ENCODE measurements at regions not wholly inside any gene's neighbourhood (a gene's known extent, or its start where the extent isn't known, plus 50 kb on each side); places are given as distances from the start of the nearest gene placed in this dataset.

GRCh38 chr11:27187848-27188621 lies 147.4 kb downstream of the BBOX1 start:
- DNase-seq: no peak

GRCh38 chr11:27187075-27187847 lies 146.6 kb downstream of the BBOX1 start:
- no peak for DNase-seq

DNA sequence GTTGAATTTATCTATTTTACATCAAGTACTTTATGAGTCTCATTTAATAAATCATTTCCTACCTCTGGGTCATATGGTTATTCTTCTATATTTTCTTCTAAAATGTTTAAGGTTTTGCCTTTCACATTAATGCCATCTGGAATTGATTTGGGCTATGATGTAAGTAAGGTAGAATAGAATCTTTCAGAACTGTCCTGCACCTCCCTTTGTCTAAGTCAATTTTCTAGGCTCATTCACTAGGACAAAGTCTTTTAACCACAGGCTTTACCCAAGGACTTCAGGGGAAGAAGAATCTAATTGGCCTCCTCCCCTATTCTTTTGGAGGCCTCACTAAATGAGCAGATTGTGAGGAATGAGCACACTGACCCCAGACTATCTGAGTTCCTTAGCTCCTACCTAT lies 146.0 kb downstream of the BBOX1 start:
- DNase-seq: no peak

- DNase-seq: no peak
These were observed 144.1 kb downstream of the BBOX1 start for GRCh38 chr11:27184458-27185312.

GRCh38 chr11:27183672-27184457 lies 143.2 kb downstream of the BBOX1 start:
- DNase-seq: peak; percentile 24 to 55

DNA sequence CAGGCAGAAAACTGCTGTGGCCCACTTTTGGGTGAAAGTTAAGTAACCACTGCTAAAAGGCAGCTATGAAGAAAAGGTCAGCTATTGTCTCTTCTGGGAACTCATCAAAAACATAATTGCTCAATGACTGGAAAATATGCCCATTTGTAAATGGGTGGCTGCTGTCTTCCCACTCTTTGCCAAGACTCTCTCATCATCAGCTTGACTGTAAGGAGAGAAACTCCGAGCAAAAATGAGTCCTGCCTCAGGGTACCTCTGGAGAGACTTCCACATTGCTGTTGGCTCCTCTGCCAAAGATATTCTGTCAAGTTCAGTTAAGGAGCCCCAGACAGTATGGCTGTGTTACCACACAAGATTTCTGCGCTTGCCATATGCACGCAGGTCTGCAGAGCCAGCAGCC lies 138.7 kb downstream of the BBOX1 start:
- peak in 1 of 2 experiments; percentile 30 for DNase-seq

DNA sequence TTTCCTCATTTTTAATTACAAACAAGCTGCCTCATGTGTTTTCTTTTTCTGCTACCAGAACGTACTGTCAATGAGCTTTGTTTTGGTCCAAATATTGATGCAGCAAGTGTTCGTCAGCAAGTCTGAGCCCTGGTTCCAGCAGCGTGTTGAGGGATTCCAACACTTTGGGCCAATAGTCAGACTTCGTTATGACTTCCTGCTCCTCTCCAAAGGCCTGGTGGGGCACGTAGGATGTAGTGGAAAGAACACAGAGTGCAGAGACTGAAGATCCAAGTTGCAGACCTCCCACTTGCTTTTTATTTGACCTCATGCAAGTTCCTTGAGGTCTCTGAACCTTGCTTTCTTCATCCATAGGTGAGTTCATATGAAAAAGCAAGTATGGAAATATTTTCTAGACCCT lies 138.2 kb downstream of the BBOX1 start:
- no peak for DNase-seq
